AML-193 (cell line): ENCODE measurements at regions not wholly inside any gene's neighbourhood (a gene's known extent, or its start where the extent isn't known, plus 50 kb on each side); places are given as distances from the start of the nearest gene placed in this dataset.

Experiments used
- DNase-seq, 2 experiments: peaks; one replicate each; lab custom pipeline; 2025; lab: John Stamatoyannopoulos, UW

GRCh38 chr12:42859612-42860011 lies 270.1 kb upstream of the PRICKLE1 start:
- DNase-seq, result no peak

GRCh38 chr12:42857106-42857505 lies 267.6 kb upstream of the PRICKLE1 start:
- no peak for DNase-seq

GRCh38 chr12:42855362-42855950 lies 265.9 kb upstream of the PRICKLE1 start:
- no peak for DNase-seq

GRCh38 chr12:42854826-42855225 lies 265.3 kb upstream of the PRICKLE1 start:
- DNase-seq, result no peak

GRCh38 chr12:42854208-42854607 lies 264.7 kb upstream of the PRICKLE1 start:
- no peak for DNase-seq

- DNase-seq, result no peak
Measured at GRCh38 chr12:42853370-42854140, 264.0 kb upstream of the PRICKLE1 start.

GRCh38 chr12:42846782-42847181 lies 257.2 kb upstream of the PRICKLE1 start:
- no peak for DNase-seq

- no peak for DNase-seq
Measured at GRCh38 chr12:42834062-42834461, 244.5 kb upstream of the PRICKLE1 start.

GRCh38 chr12:42828836-42829235 lies 239.3 kb upstream of the PRICKLE1 start:
- DNase-seq, result no peak

GRCh38 chr12:42824327-42824726 lies 234.8 kb upstream of the PRICKLE1 start:
- DNase-seq, result no peak

- DNase-seq, result no peak
Measured at GRCh38 chr12:42823679-42824078, 234.1 kb upstream of the PRICKLE1 start.

GRCh38 chr12:42819846-42820245 lies 230.3 kb upstream of the PRICKLE1 start:
- no peak for DNase-seq

GRCh38 chr12:42815068-42815467 lies 225.5 kb upstream of the PRICKLE1 start:
- no peak for DNase-seq

- no peak for DNase-seq
Measured at GRCh38 chr12:42812871-42813270, 223.3 kb upstream of the PRICKLE1 start.

GRCh38 chr12:42812086-42812485 lies 222.5 kb upstream of the PRICKLE1 start:
- no peak for DNase-seq

- no peak for DNase-seq
Measured at GRCh38 chr12:42810006-42810405, 220.5 kb upstream of the PRICKLE1 start.

GRCh38 chr12:42809226-42809625 lies 219.7 kb upstream of the PRICKLE1 start:
- DNase-seq, result no peak

- DNase-seq, result no peak
Measured at GRCh38 chr12:42807766-42808165, 218.2 kb upstream of the PRICKLE1 start.

GRCh38 chr12:42807251-42807650 lies 217.7 kb upstream of the PRICKLE1 start:
- DNase-seq, result no peak

- no peak for DNase-seq
Measured at GRCh38 chr12:42804928-42805327, 215.4 kb upstream of the PRICKLE1 start.

GRCh38 chr12:42802785-42803189 lies 213.2 kb upstream of the PRICKLE1 start:
- no peak for DNase-seq

- no peak for DNase-seq
Measured at GRCh38 chr12:42801271-42801670, 211.7 kb upstream of the PRICKLE1 start.

- no peak for DNase-seq
Measured at GRCh38 chr12:42799966-42800365, 210.4 kb upstream of the PRICKLE1 start.
